ENCODE measurements at regions not wholly inside any gene's neighbourhood (a gene's known extent, or its start where the extent isn't known, plus 50 kb on each side); places are given as distances from the start of the nearest gene placed in this dataset.
"Not testable (repeated sequence)": the region's sequence is repeated elsewhere in the genome, so short reads cannot be mapped to it uniquely, and the experiment has no call there.

GRCh38 chr6:138671351-138671750 is 102.2 kb upstream of the CCDC28A start:
- no peak for DNase-seq
- H3K27me3 Mint-ChIP-seq (ENCODE audit: unreplicated experiment), result no peaks in the 10 kb centered on the region
- intact Hi-C loops (cut with micrococcal nuclease; ENCODE audit: unreplicated experiment), result no loop called here
- H3K4me3 Mint-ChIP-seq (ENCODE audit: low read depth, unreplicated experiment), result no peak overlapping the region
- BruUV-seq (replicated peaks), result no TSS peak
- no peak for TF ChIP-seq CTCF (IDR thresholded peaks at IDR 0.05; ENCODE audit: unreplicated experiment)
- H3K27ac Mint-ChIP-seq (ENCODE audit: unreplicated experiment), result no peak overlapping the region
- CTCF ChIA-PET, result no interaction called here
- H3K9me3 Mint-ChIP-seq (ENCODE audit: low read depth, unreplicated experiment), result no peaks in the 10 kb centered on the region
- H3K4me1 Mint-ChIP-seq (ENCODE audit: low read depth, unreplicated experiment), result no peaks in the 10 kb centered on the region
- no peaks in the 10 kb centered on the region for H3K36me3 Mint-ChIP-seq (ENCODE audit: insufficient read depth, unreplicated experiment)

- no peaks in the 10 kb centered on the region for H3K27me3 Mint-ChIP-seq (ENCODE audit: unreplicated experiment)
- H3K4me3 Mint-ChIP-seq (ENCODE audit: low read depth, unreplicated experiment), result no peak overlapping the region
- no peaks in the 10 kb centered on the region for H3K9me3 Mint-ChIP-seq (ENCODE audit: low read depth, unreplicated experiment)
- no TSS peak for BruUV-seq (replicated peaks)
- TF ChIP-seq CTCF (IDR thresholded peaks at IDR 0.05; ENCODE audit: unreplicated experiment), result no peak
- intact Hi-C loops (cut with micrococcal nuclease; ENCODE audit: unreplicated experiment), result no loop called here
- H3K36me3 Mint-ChIP-seq (ENCODE audit: insufficient read depth, unreplicated experiment), result no peaks in the 10 kb centered on the region
- DNase-seq, result no peak
- H3K27ac Mint-ChIP-seq (ENCODE audit: unreplicated experiment), result no peak overlapping the region
- H3K4me1 Mint-ChIP-seq (ENCODE audit: low read depth, unreplicated experiment), result no peaks in the 10 kb centered on the region
- CTCF ChIA-PET, result interaction anchor here (0.7 to 1.2 kb wide), 2 partner anchors 18 to 270 kb away, joined by 3 to 4 read pairs; partner anchors contain the start of gene HEBP2
Observed at GRCh38 chr6:138673346-138674014, 100.1 kb upstream of the CCDC28A start.

GRCh38 chr6:138674444-138674843 is 99.1 kb upstream of the CCDC28A start:
- H3K27me3 Mint-ChIP-seq (ENCODE audit: unreplicated experiment); DNase-seq; BruUV-seq (replicated peaks); H3K4me1 Mint-ChIP-seq (ENCODE audit: low read depth, unreplicated experiment); H3K36me3 Mint-ChIP-seq (ENCODE audit: insufficient read depth, unreplicated experiment); H3K9me3 Mint-ChIP-seq (ENCODE audit: low read depth, unreplicated experiment); intact Hi-C loops (cut with micrococcal nuclease; ENCODE audit: unreplicated experiment); H3K27ac Mint-ChIP-seq (ENCODE audit: unreplicated experiment); H3K4me3 Mint-ChIP-seq (ENCODE audit: low read depth, unreplicated experiment): not testable (repeated sequence)
- CTCF ChIA-PET, result interaction anchor here (0.7 kb wide), 2 partner anchors 124 to 1013 kb away, joined by 3 read pairs; no protein-coding TSS in a partner anchor

- peaks cover 2% of the 10 kb centered on the region for H3K36me3 Mint-ChIP-seq (ENCODE audit: insufficient read depth, unreplicated experiment)
- no peak for DNase-seq
- H3K4me1 Mint-ChIP-seq (ENCODE audit: low read depth, unreplicated experiment), result no peaks in the 10 kb centered on the region
- BruUV-seq (replicated peaks), result no TSS peak
- no peaks in the 10 kb centered on the region for H3K27me3 Mint-ChIP-seq (ENCODE audit: unreplicated experiment)
- CTCF ChIA-PET, result no interaction called here
- no peak overlapping the region for H3K27ac Mint-ChIP-seq (ENCODE audit: unreplicated experiment)
- no peak overlapping the region for H3K4me3 Mint-ChIP-seq (ENCODE audit: low read depth, unreplicated experiment)
- TF ChIP-seq CTCF (IDR thresholded peaks at IDR 0.05; ENCODE audit: unreplicated experiment), result no peak
- intact Hi-C loops (cut with micrococcal nuclease; ENCODE audit: unreplicated experiment), result no loop called here
- H3K9me3 Mint-ChIP-seq (ENCODE audit: low read depth, unreplicated experiment), result no peaks in the 10 kb centered on the region
Observed at GRCh38 chr6:138677538-138677937, 96.0 kb upstream of the CCDC28A start.

- H3K4me3 Mint-ChIP-seq (ENCODE audit: low read depth, unreplicated experiment), result no peak overlapping the region
- no TSS peak for BruUV-seq (replicated peaks)
- H3K36me3 Mint-ChIP-seq (ENCODE audit: insufficient read depth, unreplicated experiment), result peaks cover 6% of the 10 kb centered on the region
- no peaks in the 10 kb centered on the region for H3K27me3 Mint-ChIP-seq (ENCODE audit: unreplicated experiment)
- no peak for TF ChIP-seq CTCF (IDR thresholded peaks at IDR 0.05; ENCODE audit: unreplicated experiment)
- intact Hi-C loops (cut with micrococcal nuclease; ENCODE audit: unreplicated experiment), result no loop called here
- DNase-seq, result no peak
- H3K4me1 Mint-ChIP-seq (ENCODE audit: low read depth, unreplicated experiment), result no peaks in the 10 kb centered on the region
- H3K9me3 Mint-ChIP-seq (ENCODE audit: low read depth, unreplicated experiment), result no peaks in the 10 kb centered on the region
- CTCF ChIA-PET, result no interaction called here
- no peak overlapping the region for H3K27ac Mint-ChIP-seq (ENCODE audit: unreplicated experiment)
Observed at GRCh38 chr6:138678168-138678567, 95.4 kb upstream of the CCDC28A start.

Measured in Calu3 (cell line).